ENCODE measurements at regions not wholly inside any gene's neighbourhood (a gene's known extent, or its start where the extent isn't known, plus 50 kb on each side); places are given as distances from the start of the nearest gene placed in this dataset.

- TF ChIP-seq, protein P1, sequence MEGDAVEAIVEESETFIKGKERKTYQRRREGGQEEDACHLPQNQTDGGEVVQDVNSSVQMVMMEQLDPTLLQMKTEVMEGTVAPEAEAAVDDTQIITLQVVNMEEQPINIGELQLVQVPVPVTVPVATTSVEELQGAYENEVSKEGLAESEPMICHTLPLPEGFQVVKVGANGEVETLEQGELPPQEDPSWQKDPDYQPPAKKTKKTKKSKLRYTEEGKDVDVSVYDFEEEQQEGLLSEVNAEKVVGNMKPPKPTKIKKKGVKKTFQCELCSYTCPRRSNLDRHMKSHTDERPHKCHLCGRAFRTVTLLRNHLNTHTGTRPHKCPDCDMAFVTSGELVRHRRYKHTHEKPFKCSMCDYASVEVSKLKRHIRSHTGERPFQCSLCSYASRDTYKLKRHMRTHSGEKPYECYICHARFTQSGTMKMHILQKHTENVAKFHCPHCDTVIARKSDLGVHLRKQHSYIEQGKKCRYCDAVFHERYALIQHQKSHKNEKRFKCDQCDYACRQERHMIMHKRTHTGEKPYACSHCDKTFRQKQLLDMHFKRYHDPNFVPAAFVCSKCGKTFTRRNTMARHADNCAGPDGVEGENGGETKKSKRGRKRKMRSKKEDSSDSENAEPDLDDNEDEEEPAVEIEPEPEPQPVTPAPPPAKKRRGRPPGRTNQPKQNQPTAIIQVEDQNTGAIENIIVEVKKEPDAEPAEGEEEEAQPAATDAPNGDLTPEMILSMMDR (IDR thresholded peaks at IDR 0.05; ENCODE audit: insufficient read depth, low read depth, low read length): no peak
- no peak for TF ChIP-seq EZH2 (IDR thresholded peaks at IDR 0.05; ENCODE audit: insufficient read depth, low read length)
Measured at GRCh38 chr16:16923479-16923878, 544.5 kb downstream of the NPIPA7 start.

Data from astrocyte (in vitro differentiated cells and primary cell).